HEK293 (cell line): ENCODE measurements at regions not wholly inside any gene's neighbourhood (a gene's known extent, or its start where the extent isn't known, plus 50 kb on each side); places are given as distances from the start of the nearest gene placed in this dataset.

Experiments
- BCL11B ChIP-seq: fragments of 450-650 bp; formaldehyde crosslinking; IDR thresholded peaks from 2 replicates; pipeline ENCODE4 v1.5.1; 2016; ENCODE audit warnings: low read depth, missing biosample characterization, missing genetic modification characterization
- CTCF ChIP-seq: fragments of 450-650 bp; formaldehyde crosslinking; IDR thresholded peaks from 2 replicates; pipeline ENCODE4 v1.5.1; 2016; ENCODE audit warnings: missing biosample characterization, missing genetic modification characterization
- FEZF1 ChIP-seq: fragments of 450-650 bp; formaldehyde crosslinking; IDR thresholded peaks from 2 replicates; pipeline ENCODE4 v1.5.1; 2016; ENCODE audit warnings: missing biosample characterization, missing genetic modification characterization
- GLI4 ChIP-seq: fragments of 450-650 bp; formaldehyde crosslinking; IDR thresholded peaks from 2 replicates; pipeline ENCODE4 v1.5.1; 2016; ENCODE audit warnings: missing biosample characterization, missing genetic modification characterization
- IKZF3 ChIP-seq: fragments of 450-650 bp; IDR thresholded peaks from 2 replicates; pipeline ENCODE4 v1.5.0; 2018; ENCODE audit warnings: missing biosample characterization, mild to moderate bottlenecking, missing genetic modification characterization, moderate library complexity
- KLF1 ChIP-seq: fragments of 450-650 bp; formaldehyde crosslinking; IDR thresholded peaks from 2 replicates; pipeline ENCODE4 v1.5.1; 2016; ENCODE audit warnings: missing biosample characterization, missing genetic modification characterization
- KLF7 ChIP-seq: fragments of 450-650 bp; formaldehyde crosslinking; IDR thresholded peaks from 2 replicates; pipeline ENCODE4 v1.5.1; 2016; ENCODE audit warnings: missing biosample characterization, missing genetic modification characterization, borderline replicate concordance
- MEIS1 ChIP-seq: sonication (generic); formaldehyde crosslinking; IDR thresholded peaks from 2 replicates; pipeline ENCODE4 v1.8.1; 2022; ENCODE audit warnings: missing genetic modification reagents, mild to moderate bottlenecking, borderline replicate concordance
- MYNN ChIP-seq: fragments of 450-650 bp; formaldehyde crosslinking; IDR thresholded peaks from 2 replicates; pipeline ENCODE4 v1.5.1; 2016; ENCODE audit warnings: missing biosample characterization, missing genetic modification characterization, borderline replicate concordance
- OSR2 ChIP-seq: fragments of 450-650 bp; formaldehyde crosslinking; IDR thresholded peaks from 2 replicates; pipeline ENCODE4 v1.5.1; 2016; ENCODE audit warnings: missing biosample characterization, missing genetic modification characterization
- SCRT1 ChIP-seq: fragments of 450-650 bp; formaldehyde crosslinking; IDR thresholded peaks from 2 replicates; pipeline ENCODE4 v1.5.1; 2016; ENCODE audit warnings: missing biosample characterization, missing genetic modification characterization, borderline replicate concordance
- SP7 ChIP-seq: fragments of 450-650 bp; formaldehyde crosslinking; IDR thresholded peaks from 2 replicates; pipeline ENCODE4 v1.5.1; 2016; ENCODE audit warnings: missing biosample characterization, missing genetic modification characterization
- TSHZ1 ChIP-seq: fragments of 450-650 bp; formaldehyde crosslinking; IDR thresholded peaks from 2 replicates; pipeline ENCODE4 v1.5.1; 2016; ENCODE audit warnings: missing biosample characterization, missing genetic modification characterization, borderline replicate concordance
- WT1 ChIP-seq: fragments of 450-650 bp; formaldehyde crosslinking; IDR thresholded peaks from 2 replicates; pipeline ENCODE4 v1.5.1; 2016; ENCODE audit warnings: missing biosample characterization, missing genetic modification characterization
- YY1 ChIP-seq: fragments of 450-650 bp; formaldehyde crosslinking; IDR thresholded peaks from 2 replicates; pipeline ENCODE4 v1.5.1; 2018; ENCODE audit warnings: missing biosample characterization, missing genetic modification characterization
- ZBTB7A ChIP-seq: fragments of 450-650 bp; formaldehyde crosslinking; IDR thresholded peaks from 2 replicates; pipeline ENCODE4 v1.5.1; 2016; ENCODE audit warnings: low read depth, missing biosample characterization, missing genetic modification characterization
- ZEB2 ChIP-seq: fragments of 450-650 bp; formaldehyde crosslinking; IDR thresholded peaks from 2 replicates; pipeline ENCODE4 v1.5.1; 2016; ENCODE audit warnings: missing biosample characterization, missing genetic modification characterization
- ZFHX2 ChIP-seq: fragments of 450-650 bp; formaldehyde crosslinking; conservative IDR thresholded peaks from 2 replicates; pipeline ENCODE4 v1.5.1; 2016; ENCODE audit warnings: missing biosample characterization, missing genetic modification characterization
- ZNF114 ChIP-seq: fragments of 450-650 bp; formaldehyde crosslinking; IDR thresholded peaks from 2 replicates; pipeline ENCODE4 v1.5.0; 2017; ENCODE audit warnings: missing biosample characterization, missing genetic modification characterization
- ZNF169 ChIP-seq: fragments of 450-650 bp; formaldehyde crosslinking; IDR thresholded peaks from 2 replicates; pipeline ENCODE4 v1.5.1; 2016; ENCODE audit warnings: missing biosample characterization, missing genetic modification characterization
- ZNF18 ChIP-seq: fragments of 450-650 bp; formaldehyde crosslinking; IDR thresholded peaks from 2 replicates; pipeline ENCODE4 v1.5.1; 2016; ENCODE audit warnings: missing biosample characterization, missing genetic modification characterization
- ZNF23 ChIP-seq: fragments of 450-650 bp; formaldehyde crosslinking; IDR thresholded peaks from 2 replicates; pipeline ENCODE4 v1.5.1; 2016; ENCODE audit warnings: missing biosample characterization, missing genetic modification characterization, borderline replicate concordance
- ZNF266 ChIP-seq: fragments of 450-650 bp; formaldehyde crosslinking; IDR thresholded peaks from 2 replicates; pipeline ENCODE4 v1.5.1; 2016; ENCODE audit warnings: missing biosample characterization, missing genetic modification characterization, low read depth
- ZNF391 ChIP-seq: fragments of 450-650 bp; formaldehyde crosslinking; IDR thresholded peaks from 2 replicates; pipeline ENCODE4 v1.5.1; 2016; ENCODE audit warnings: low read depth, missing biosample characterization, missing genetic modification characterization, borderline replicate concordance
- ZNF513 ChIP-seq: fragments of 450-650 bp; IDR thresholded peaks from 2 replicates; pipeline ENCODE4 v1.5.1; 2018; ENCODE audit warnings: missing biosample characterization, missing genetic modification characterization
- ZNF548 ChIP-seq: fragments of 450-650 bp; formaldehyde crosslinking; IDR thresholded peaks from 2 replicates; pipeline ENCODE4 v1.5.1; 2016; ENCODE audit warnings: missing biosample characterization, missing genetic modification characterization
- ZNF558 ChIP-seq: fragments of 450-650 bp; formaldehyde crosslinking; IDR thresholded peaks from 2 replicates; pipeline ENCODE4 v1.5.1; 2016; ENCODE audit warnings: missing biosample characterization, missing genetic modification characterization
- ZNF571 ChIP-seq: fragments of 450-650 bp; formaldehyde crosslinking; IDR thresholded peaks from 2 replicates; pipeline ENCODE4 v1.5.0; 2017; ENCODE audit warnings: missing biosample characterization, missing genetic modification characterization
- ZNF623 ChIP-seq: fragments of 450-650 bp; formaldehyde crosslinking; IDR thresholded peaks from 2 replicates; pipeline ENCODE4 v1.5.1; 2016; ENCODE audit warnings: missing biosample characterization, missing genetic modification characterization
- ZNF768 ChIP-seq: fragments of 450-650 bp; formaldehyde crosslinking; IDR thresholded peaks from 2 replicates; pipeline ENCODE4 v1.5.1; 2018; ENCODE audit warnings: missing biosample characterization, mild to moderate bottlenecking, missing genetic modification characterization
- ZNF777 ChIP-seq: fragments of 450-650 bp; formaldehyde crosslinking; IDR thresholded peaks from 2 replicates; pipeline ENCODE4 v1.5.1; 2017; ENCODE audit warnings: missing biosample characterization, missing genetic modification characterization, borderline replicate concordance
- ZNF837 ChIP-seq: fragments of 450-650 bp; formaldehyde crosslinking; IDR thresholded peaks from 2 replicates; pipeline ENCODE4 v1.5.1; 2016; ENCODE audit warnings: missing biosample characterization, missing genetic modification characterization
- ZSCAN5A ChIP-seq: fragments of 450-650 bp; formaldehyde crosslinking; IDR thresholded peaks from 2 replicates; pipeline ENCODE4 v1.5.1; 2016; ENCODE audit warnings: missing biosample characterization, missing genetic modification characterization

- no peak for TF ChIP-seq MYNN (tag by site-specific recombination)
- no peak for TF ChIP-seq ZNF548 (tag by site-specific recombination)
- no peak for TF ChIP-seq KLF7 (tag by site-specific recombination)
- no peak for TF ChIP-seq CTCF (tag by site-specific recombination)
- no peak for TF ChIP-seq MEIS1
- TF ChIP-seq ZNF23 (tag by site-specific recombination): no peak
- peak; percentile 59 for TF ChIP-seq FEZF1
- TF ChIP-seq GLI4: no peak
- TF ChIP-seq SCRT1 (tag by site-specific recombination): no peak
- TF ChIP-seq OSR2 (tag by site-specific recombination): peak; percentile 71
- TF ChIP-seq ZNF114 (tag by site-specific recombination): no peak
- no peak for TF ChIP-seq ZNF777 (tag by site-specific recombination)
- no peak for TF ChIP-seq ZNF768 (tag by site-specific recombination)
- TF ChIP-seq ZNF169 (tag by site-specific recombination): no peak
- no peak for TF ChIP-seq ZSCAN5A (tag by site-specific recombination)
- 0 out of 2 replicates have a peak, but pooled peaks have one; percentile 57 for TF ChIP-seq SP7 (tag by site-specific recombination)
- no peak for TF ChIP-seq ZBTB7A (tag by site-specific recombination)
- TF ChIP-seq IKZF3 (tag by site-specific recombination): 0 out of 2 replicates have a peak, but pooled peaks have one; percentile 39
- no peak for TF ChIP-seq ZNF391
- TF ChIP-seq ZNF558 (tag by site-specific recombination): no peak
- TF ChIP-seq ZNF513 (tag by site-specific recombination): no peak
- TF ChIP-seq YY1 (tag by site-specific recombination): no peak
- TF ChIP-seq ZNF18 (tag by site-specific recombination): peak; percentile 44; the same call in 1 of the 2 replicates
- TF ChIP-seq ZNF266 (tag by site-specific recombination): no peak
- no peak for TF ChIP-seq ZNF623 (tag by site-specific recombination)
- peak; percentile 38; the same call in 1 of the 2 replicates for TF ChIP-seq ZEB2 (tag by site-specific recombination)
- no peak for TF ChIP-seq ZNF571 (tag by site-specific recombination)
- TF ChIP-seq WT1 (tag by site-specific recombination): peak; percentile 38
- peak; percentile 91 for TF ChIP-seq BCL11B (tag by site-specific recombination)
- no peak for TF ChIP-seq ZFHX2 (tag by site-specific recombination)
- TF ChIP-seq TSHZ1 (tag by site-specific recombination): no peak
- TF ChIP-seq KLF1 (tag by site-specific recombination): no peak
- TF ChIP-seq ZNF837 (tag by site-specific recombination): no peak
These were observed 149.9 kb downstream of the FBXO8 start (continued) for GRCh38 chr4:174133551-174133950.
